Vagina (tissue), 2 donors: ENCODE measurements at regions not wholly inside any gene's neighbourhood (a gene's known extent, or its start where the extent isn't known, plus 50 kb on each side); places are given as distances from the start of the nearest gene placed in this dataset.

Experiments used
- CTCF ChIP-seq, 3 experiments: fragments of 450-650 bp in 2 of 3; fragments of 200-600 bp in 1 of 3; sonication (generic) in 1 of 3; IDR thresholded peaks; one replicate each; pipeline ENCODE4 v1.5.1; 2017 to 2019; ENCODE audit warnings: antibody characterized with exemption in 3 of 3, mild to moderate bottlenecking in 2 of 3, moderate library complexity in 2 of 3
- POLR2AphosphoS5 ChIP-seq, 2 donors: sonication (generic); formaldehyde crosslinking; IDR thresholded peaks; one replicate each; pipeline ENCODE4 v1.9.0; 2017; ENCODE audit warnings: antibody characterized with exemption in 2 of 2, mild to moderate bottlenecking in 2 of 2, low read depth in 1 of 2; ENCODE audit not compliant: insufficient read depth in 1 of 2

DNA sequence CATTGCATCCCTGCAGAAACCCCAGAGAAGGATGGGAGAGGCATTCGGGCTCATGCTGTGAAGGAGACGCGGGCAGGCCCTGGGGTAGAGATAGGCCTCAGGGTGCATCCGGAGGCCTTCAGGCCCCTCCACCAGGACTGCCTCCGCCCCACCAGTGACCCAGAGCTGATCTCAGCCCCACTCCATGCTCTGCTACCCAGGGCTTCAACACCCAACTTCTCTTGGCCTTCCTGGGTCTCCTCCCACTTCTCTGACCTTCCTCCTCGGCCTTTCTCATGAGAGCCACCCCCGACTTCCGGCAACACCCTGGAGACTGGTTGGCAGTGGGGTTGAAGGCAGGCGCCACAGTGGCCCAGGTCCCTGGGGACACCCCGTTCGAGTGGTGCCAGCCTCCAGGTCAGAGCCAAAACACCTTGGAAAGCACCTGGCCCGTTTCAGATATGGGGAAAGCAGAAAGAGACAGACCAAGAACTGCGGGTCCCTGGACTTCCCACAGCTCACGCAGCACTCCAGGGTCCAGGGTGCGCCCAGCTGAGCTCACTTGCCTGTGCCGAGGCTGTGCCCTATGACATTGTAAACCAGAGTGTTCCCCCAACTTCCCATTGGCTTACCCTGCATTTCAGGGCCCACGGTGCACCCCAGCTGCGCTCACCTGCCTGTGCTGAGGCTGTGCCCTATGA, 65.1 kb upstream of the OLFM1 start:
- TF ChIP-seq CTCF (IDR thresholded peaks at IDR 0.05) (no peak), POLR2AphosphoS5 (IDR thresholded peaks at IDR 0.05; ENCODE audit: insufficient read depth in 1 of 2, low read depth in 1 of 2) (no peak)
